Thyroid gland (tissue), 4 donors: ENCODE measurements at regions not wholly inside any gene's neighbourhood (a gene's known extent, or its start where the extent isn't known, plus 50 kb on each side); places are given as distances from the start of the nearest gene placed in this dataset.

Experiments
- POLR2A ChIP-seq, 2 donors: fragments of 450-650 bp; IDR thresholded peaks; one replicate each; pipeline ENCODE4 v1.6.1; 2017; ENCODE audit warnings: antibody characterized with exemption in 2 of 2, mild to moderate bottlenecking in 2 of 2, moderate library complexity in 1 of 2
- TF ChIP-seq, protein P1 (sequence below), 6 experiments: fragments of 200-600 bp in 3 of 6; fragments of 450-650 bp in 3 of 6; sonication (generic) in 3 of 6; IDR thresholded peaks; one replicate each; pipeline ENCODE4 v1.5.1; 2016 to 2019; ENCODE audit warnings: antibody characterized with exemption in 6 of 6, mild to moderate bottlenecking in 2 of 6, inconsistent platforms in 1 of 6, moderate library complexity in 1 of 6

DNA sequence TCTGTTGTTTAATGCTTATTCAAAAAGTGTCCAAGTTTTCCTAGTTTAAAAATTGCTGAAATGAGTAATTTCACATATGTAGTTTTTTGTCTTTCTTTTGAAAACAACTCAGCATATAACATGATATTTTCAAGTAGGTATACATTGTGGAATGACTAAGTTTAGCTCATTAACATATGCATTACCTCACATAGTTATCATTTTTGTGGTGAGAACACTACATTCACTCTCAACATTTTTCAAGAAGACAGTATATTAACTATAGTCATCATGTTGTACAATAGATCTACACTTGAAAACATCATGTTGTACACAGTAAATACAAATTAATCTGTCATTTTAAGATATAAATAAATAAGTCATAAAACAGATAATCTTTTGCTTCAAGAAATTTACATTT lies 340.0 kb downstream of the CCDC85A start:
- TF ChIP-seq, protein P1, sequence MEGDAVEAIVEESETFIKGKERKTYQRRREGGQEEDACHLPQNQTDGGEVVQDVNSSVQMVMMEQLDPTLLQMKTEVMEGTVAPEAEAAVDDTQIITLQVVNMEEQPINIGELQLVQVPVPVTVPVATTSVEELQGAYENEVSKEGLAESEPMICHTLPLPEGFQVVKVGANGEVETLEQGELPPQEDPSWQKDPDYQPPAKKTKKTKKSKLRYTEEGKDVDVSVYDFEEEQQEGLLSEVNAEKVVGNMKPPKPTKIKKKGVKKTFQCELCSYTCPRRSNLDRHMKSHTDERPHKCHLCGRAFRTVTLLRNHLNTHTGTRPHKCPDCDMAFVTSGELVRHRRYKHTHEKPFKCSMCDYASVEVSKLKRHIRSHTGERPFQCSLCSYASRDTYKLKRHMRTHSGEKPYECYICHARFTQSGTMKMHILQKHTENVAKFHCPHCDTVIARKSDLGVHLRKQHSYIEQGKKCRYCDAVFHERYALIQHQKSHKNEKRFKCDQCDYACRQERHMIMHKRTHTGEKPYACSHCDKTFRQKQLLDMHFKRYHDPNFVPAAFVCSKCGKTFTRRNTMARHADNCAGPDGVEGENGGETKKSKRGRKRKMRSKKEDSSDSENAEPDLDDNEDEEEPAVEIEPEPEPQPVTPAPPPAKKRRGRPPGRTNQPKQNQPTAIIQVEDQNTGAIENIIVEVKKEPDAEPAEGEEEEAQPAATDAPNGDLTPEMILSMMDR (IDR thresholded peaks at IDR 0.05) = no peak
- TF ChIP-seq POLR2A (IDR thresholded peaks at IDR 0.05) = no peak
